A673 (cell line): ENCODE measurements at regions not wholly inside any gene's neighbourhood (a gene's known extent, or its start where the extent isn't known, plus 50 kb on each side); places are given as distances from the start of the nearest gene placed in this dataset.
A peak's percentile ranks its signal among the peaks of the same experiment; 100 is the strongest.

Experiments used
- BruUV-seq: library from RNA; stranded (reverse); fragments of 400-500 nt; replicated peaks from 2 replicates; lab custom pipeline; 2021; lab: Mats Ljungman, UMichigan
- CTCF ChIA-PET: fragments of 300-600 bp; sonication (Branson Sonifier 250); formaldehyde crosslinking; loops from one replicate; lab custom pipeline; 2022; ENCODE audit warnings: antibody characterized with exemption; lab: Charles Lee
- POLR2A ChIA-PET: fragments of 300-600 bp; sonication (Branson Sonifier 250); formaldehyde crosslinking; loops from one replicate; lab custom pipeline; 2022; ENCODE audit warnings: antibody characterized with exemption; ENCODE audit not compliant: low non-redundant PET; lab: Charles Lee
- DNase-seq: peaks from one replicate; pipeline ENCODE4 v3.0.0-alpha.2; 2015; ENCODE audit warnings: low spot score
- H3K27ac ChIP-seq: fragments of 200-600 bp; sonication (generic); 2 replicates; pipeline ENCODE4 v1.5.1; 2016; ENCODE audit warnings: mixed run types, low read depth, mild to moderate bottlenecking, mixed read lengths, antibody characterized with exemption, low read length; ENCODE audit not compliant: poor library complexity, severe bottlenecking
- H3K27me3 ChIP-seq: fragments of 200-600 bp; sonication (generic); replicated peaks from 2 replicates; pipeline ENCODE4 v1.6.1; 2017; ENCODE audit warnings: mixed run types, low read depth, mild to moderate bottlenecking, mixed read lengths, antibody characterized with exemption, low read length; ENCODE audit not compliant: insufficient read depth, poor library complexity
- H3K36me3 ChIP-seq: fragments of 200-600 bp; sonication (generic); 2 replicates; pipeline ENCODE4 v1.6.1; 2016; ENCODE audit warnings: mixed run types, mild to moderate bottlenecking, mixed read lengths, antibody characterized with exemption, low read length; ENCODE audit not compliant: insufficient read depth, poor library complexity, severe bottlenecking
- H3K4me1 ChIP-seq: fragments of 200-600 bp; sonication (generic); 2 replicates; pipeline ENCODE4 v1.6.1; 2017; ENCODE audit warnings: mixed run types, mild to moderate bottlenecking, mixed read lengths, antibody characterized with exemption, low read length; ENCODE audit not compliant: insufficient read depth, poor library complexity, severe bottlenecking
- H3K4me3 ChIP-seq: fragments of 200-600 bp; sonication (generic); 2 replicates; pipeline ENCODE4 v1.5.1; 2016; ENCODE audit warnings: low read depth, mixed run types, mild to moderate bottlenecking, mixed read lengths, low read length; ENCODE audit not compliant: poor library complexity, severe bottlenecking
- H3K9me3 ChIP-seq: fragments of 200-600 bp; sonication (generic); 2 replicates; pipeline ENCODE4 v1.6.1; 2016; ENCODE audit warnings: mixed run types, low read depth, mild to moderate bottlenecking, mixed read lengths, antibody characterized with exemption, low read length; ENCODE audit not compliant: poor library complexity, severe bottlenecking
- CTCF ChIP-seq: fragments of 300-800, 200-600 bp; sonication (generic); conservative IDR thresholded peaks from 2 replicates; pipeline ENCODE4 v1.5.1; 2017; ENCODE audit warnings: low read depth, mild to moderate bottlenecking, antibody characterized with exemption, low read length, moderate library complexity, mixed read lengths
- EZH2 ChIP-seq: fragments of 200-600 bp; sonication (generic); IDR thresholded peaks from 2 replicates; pipeline ENCODE4 v1.6.1; 2017; ENCODE audit warnings: borderline replicate concordance, low read depth, mild to moderate bottlenecking, mixed read lengths, antibody characterized with exemption, low read length; ENCODE audit not compliant: poor library complexity, severe bottlenecking
- intact Hi-C: fragments of 100-400 bp; cut with micrococcal nuclease; formaldehyde crosslinking; loops from one replicate; pipeline ENCODE4 v1.10.0; 2022; ENCODE audit not compliant: unreplicated experiment

DNA sequence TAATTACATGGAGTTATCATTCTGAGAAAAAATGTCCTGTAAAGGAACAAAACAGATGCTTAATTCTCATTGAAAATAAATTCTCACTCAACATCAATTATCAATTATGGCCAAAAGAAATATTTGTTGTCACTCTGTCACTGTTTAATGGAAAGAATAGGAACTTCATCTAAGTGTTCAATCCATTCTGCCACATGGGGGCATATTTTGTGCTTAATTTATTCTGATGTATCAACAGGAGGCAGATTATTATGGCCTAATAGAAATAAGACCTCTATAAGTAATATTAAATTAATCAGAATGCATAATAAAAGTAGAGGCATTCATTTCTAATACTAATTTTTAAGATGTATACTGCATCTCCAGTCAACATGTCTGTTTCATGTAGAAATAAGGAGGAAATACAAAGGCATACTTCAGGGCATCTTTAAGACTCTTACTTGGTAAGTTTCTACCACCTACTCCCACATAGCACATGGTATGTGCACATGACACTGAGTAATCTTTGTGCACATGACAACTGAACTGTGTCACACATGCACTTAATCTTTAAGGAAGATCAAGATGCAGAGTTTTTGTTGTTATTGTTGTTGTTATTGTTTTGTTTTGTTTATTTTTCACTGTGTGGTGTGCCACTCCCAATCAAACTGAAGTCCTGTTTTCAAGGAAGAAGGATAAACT, 420.4 kb upstream of the SEMA3A start:
- BruUV-seq = no TSS peak

GRCh38 chr7:84612981-84613681, 418.5 kb upstream of the SEMA3A start:
- intact Hi-C loops = no loop called here
- no peaks in the 10 kb centered on the region for H3K9me3 ChIP-seq
- no peaks in the 10 kb centered on the region for H3K4me1 ChIP-seq
- no TSS peak for BruUV-seq
- TF ChIP-seq CTCF (no peak), EZH2 (no peak)
- H3K27ac ChIP-seq = no peak overlapping the region
- peak; percentile 5 for DNase-seq
- POLR2A ChIA-PET = no interaction called here
- no peak overlapping the region for H3K4me3 ChIP-seq
- no peaks in the 10 kb centered on the region for H3K27me3 ChIP-seq
- no peaks in the 10 kb centered on the region for H3K36me3 ChIP-seq
- CTCF ChIA-PET = no interaction called here

More for the DNA sequence above, 420.4 kb upstream of the SEMA3A start:
- Histone ChIP-seq H3K4me1 (no peaks in the 10 kb centered on the region), H3K4me3 (no peak overlapping the region), H3K36me3 (no peaks in the 10 kb centered on the region), H3K27me3 (no peaks in the 10 kb centered on the region), H3K9me3 (no peaks in the 10 kb centered on the region), H3K27ac (no peak overlapping the region)
- DNase-seq = no peak
- ChIA-PET POLR2A (no interaction called here), CTCF (no interaction called here)
- intact Hi-C loops = no loop called here
- TF ChIP-seq EZH2 (no peak), CTCF (peak; percentile 35; the same call in 1 of the 2 replicates)

- Histone ChIP-seq H3K27me3 (no peaks in the 10 kb centered on the region), H3K27ac (no peak overlapping the region), H3K4me1 (no peaks in the 10 kb centered on the region), H3K9me3 (no peaks in the 10 kb centered on the region), H3K4me3 (no peak overlapping the region), H3K36me3 (no peaks in the 10 kb centered on the region)
- POLR2A ChIA-PET = no interaction called here
- DNase-seq = no peak
- TF ChIP-seq CTCF = no peak
- no peak for TF ChIP-seq EZH2
- intact Hi-C loops = no loop called here
- CTCF ChIA-PET = no interaction called here
- BruUV-seq = no TSS peak
These were observed 416.8 kb upstream of the SEMA3A start for GRCh38 chr7:84611391-84611790.
